ENCODE measurements at regions not wholly inside any gene's neighbourhood (a gene's known extent, or its start where the extent isn't known, plus 50 kb on each side); places are given as distances from the start of the nearest gene placed in this dataset.

GRCh38 chr6:44636561-44637248 is 249.2 kb downstream of the CDC5L start:
- Histone ChIP-seq H3K27ac (ENCODE audit: low read depth, low read length) (no peak overlapping the region), H3K4me1 (ENCODE audit: control insufficient read depth, insufficient read depth, low read length) (no peaks in the 10 kb centered on the region), H3K27me3 (ENCODE audit: control insufficient read depth, insufficient read depth, low read length) (no peaks in the 10 kb centered on the region), H3K36me3 (ENCODE audit: control insufficient read depth, insufficient read depth, low read length) (no peaks in the 10 kb centered on the region), H3K4me3 (ENCODE audit: low read length) (no peak overlapping the region), H3K9ac (ENCODE audit: low read length) (no peak overlapping the region)

GRCh38 chr6:44641344-44642031 is 254.0 kb downstream of the CDC5L start:
- Histone ChIP-seq H3K27me3 (ENCODE audit: control insufficient read depth, insufficient read depth, low read length) (no peaks in the 10 kb centered on the region), H3K9ac (ENCODE audit: low read length) (no peak overlapping the region), H3K4me1 (ENCODE audit: control insufficient read depth, insufficient read depth, low read length) (no peaks in the 10 kb centered on the region), H3K4me3 (ENCODE audit: low read length) (no peak overlapping the region), H3K27ac (ENCODE audit: low read depth, low read length) (no peak overlapping the region), H3K36me3 (ENCODE audit: control insufficient read depth, insufficient read depth, low read length) (no peaks in the 10 kb centered on the region)

GRCh38 chr6:44642349-44642748 is 254.8 kb downstream of the CDC5L start:
- Histone ChIP-seq H3K4me1 (ENCODE audit: control insufficient read depth, insufficient read depth, low read length) (no peaks in the 10 kb centered on the region), H3K36me3 (ENCODE audit: control insufficient read depth, insufficient read depth, low read length) (no peaks in the 10 kb centered on the region), H3K27me3 (ENCODE audit: control insufficient read depth, insufficient read depth, low read length) (no peaks in the 10 kb centered on the region), H3K27ac (ENCODE audit: low read depth, low read length) (no peak overlapping the region), H3K9ac (ENCODE audit: low read length) (no peak overlapping the region), H3K4me3 (ENCODE audit: low read length) (no peak overlapping the region)

- H3K4me1 ChIP-seq (ENCODE audit: control insufficient read depth, insufficient read depth, low read length), result no peaks in the 10 kb centered on the region
Measured at GRCh38 chr6:44642870-44643522, 255.5 kb downstream of the CDC5L start.

GRCh38 chr6:44645276-44645675 is 257.8 kb downstream of the CDC5L start:
- Histone ChIP-seq H3K9ac (ENCODE audit: low read length) (no peak overlapping the region), H3K4me3 (ENCODE audit: low read length) (no peak overlapping the region), H3K27me3 (ENCODE audit: control insufficient read depth, insufficient read depth, low read length) (no peaks in the 10 kb centered on the region), H3K27ac (ENCODE audit: low read depth, low read length) (no peak overlapping the region), H3K4me1 (ENCODE audit: control insufficient read depth, insufficient read depth, low read length) (no peaks in the 10 kb centered on the region), H3K36me3 (ENCODE audit: control insufficient read depth, insufficient read depth, low read length) (no peaks in the 10 kb centered on the region)

More at GRCh38 chr6:44642870-44643522, 255.5 kb downstream of the CDC5L start:
- no peaks in the 10 kb centered on the region for H3K36me3 ChIP-seq (ENCODE audit: control insufficient read depth, insufficient read depth, low read length)
- H3K27me3 ChIP-seq (ENCODE audit: control insufficient read depth, insufficient read depth, low read length), result no peaks in the 10 kb centered on the region
- no peak overlapping the region for H3K27ac ChIP-seq (ENCODE audit: low read depth, low read length)
- H3K9ac ChIP-seq (ENCODE audit: low read length), result no peak overlapping the region
- H3K4me3 ChIP-seq (ENCODE audit: low read length), result no peak overlapping the region

GRCh38 chr6:44646355-44646754 is 258.8 kb downstream of the CDC5L start:
- no peaks in the 10 kb centered on the region for H3K36me3 ChIP-seq (ENCODE audit: control insufficient read depth, insufficient read depth, low read length)
- no peak overlapping the region for H3K9ac ChIP-seq (ENCODE audit: low read length)
- no peaks in the 10 kb centered on the region for H3K4me1 ChIP-seq (ENCODE audit: control insufficient read depth, insufficient read depth, low read length)
- H3K27me3 ChIP-seq (ENCODE audit: control insufficient read depth, insufficient read depth, low read length), result no peaks in the 10 kb centered on the region
- H3K4me3 ChIP-seq (ENCODE audit: low read length), result no peak overlapping the region
- H3K27ac ChIP-seq (ENCODE audit: low read depth, low read length), result no peak overlapping the region

GRCh38 chr6:44649365-44650025 is 262.0 kb downstream of the CDC5L start:
- no peak overlapping the region for H3K4me3 ChIP-seq (ENCODE audit: low read length)
- H3K9ac ChIP-seq (ENCODE audit: low read length), result no peak overlapping the region
- no peak overlapping the region for H3K27ac ChIP-seq (ENCODE audit: low read depth, low read length)
- no peaks in the 10 kb centered on the region for H3K36me3 ChIP-seq (ENCODE audit: control insufficient read depth, insufficient read depth, low read length)
- H3K27me3 ChIP-seq (ENCODE audit: control insufficient read depth, insufficient read depth, low read length), result no peaks in the 10 kb centered on the region
- H3K4me1 ChIP-seq (ENCODE audit: control insufficient read depth, insufficient read depth, low read length), result no peaks in the 10 kb centered on the region

- no peak overlapping the region for H3K4me3 ChIP-seq (ENCODE audit: low read length)
- H3K27ac ChIP-seq (ENCODE audit: low read depth, low read length), result no peak overlapping the region
- no peaks in the 10 kb centered on the region for H3K4me1 ChIP-seq (ENCODE audit: control insufficient read depth, insufficient read depth, low read length)
- no peaks in the 10 kb centered on the region for H3K36me3 ChIP-seq (ENCODE audit: control insufficient read depth, insufficient read depth, low read length)
- no peaks in the 10 kb centered on the region for H3K27me3 ChIP-seq (ENCODE audit: control insufficient read depth, insufficient read depth, low read length)
- no peak overlapping the region for H3K9ac ChIP-seq (ENCODE audit: low read length)
Measured at GRCh38 chr6:44650495-44650894, 263.0 kb downstream of the CDC5L start.

- no peak overlapping the region for H3K4me3 ChIP-seq (ENCODE audit: low read length)
- no peaks in the 10 kb centered on the region for H3K36me3 ChIP-seq (ENCODE audit: control insufficient read depth, insufficient read depth, low read length)
- H3K27ac ChIP-seq (ENCODE audit: low read depth, low read length), result no peak overlapping the region
- no peak overlapping the region for H3K9ac ChIP-seq (ENCODE audit: low read length)
- no peaks in the 10 kb centered on the region for H3K4me1 ChIP-seq (ENCODE audit: control insufficient read depth, insufficient read depth, low read length)
- no peaks in the 10 kb centered on the region for H3K27me3 ChIP-seq (ENCODE audit: control insufficient read depth, insufficient read depth, low read length)
Measured at GRCh38 chr6:44650947-44651346, 263.4 kb downstream of the CDC5L start.

- no peak overlapping the region for H3K27ac ChIP-seq (ENCODE audit: low read depth, low read length)
- no peaks in the 10 kb centered on the region for H3K36me3 ChIP-seq (ENCODE audit: control insufficient read depth, insufficient read depth, low read length)
- no peak overlapping the region for H3K4me3 ChIP-seq (ENCODE audit: low read length)
Measured at GRCh38 chr6:44651604-44652003, 264.1 kb downstream of the CDC5L start.

GRCh38 chr6:44652547-44652946 is 265.0 kb downstream of the CDC5L start:
- Histone ChIP-seq H3K36me3 (ENCODE audit: control insufficient read depth, insufficient read depth, low read length) (no peaks in the 10 kb centered on the region), H3K27me3 (ENCODE audit: control insufficient read depth, insufficient read depth, low read length) (no peaks in the 10 kb centered on the region), H3K4me1 (ENCODE audit: control insufficient read depth, insufficient read depth, low read length) (no peaks in the 10 kb centered on the region), H3K4me3 (ENCODE audit: low read length) (no peak overlapping the region), H3K9ac (ENCODE audit: low read length) (no peak overlapping the region), H3K27ac (ENCODE audit: low read depth, low read length) (no peak overlapping the region)

More at GRCh38 chr6:44651604-44652003, 264.1 kb downstream of the CDC5L start:
- no peaks in the 10 kb centered on the region for H3K4me1 ChIP-seq (ENCODE audit: control insufficient read depth, insufficient read depth, low read length)
- H3K27me3 ChIP-seq (ENCODE audit: control insufficient read depth, insufficient read depth, low read length), result no peaks in the 10 kb centered on the region
- H3K9ac ChIP-seq (ENCODE audit: low read length), result no peak overlapping the region

GRCh38 chr6:44653091-44653490 is 265.6 kb downstream of the CDC5L start:
- H3K9ac ChIP-seq (ENCODE audit: low read length), result no peak overlapping the region
- H3K27ac ChIP-seq (ENCODE audit: low read depth, low read length), result no peak overlapping the region
- H3K4me1 ChIP-seq (ENCODE audit: control insufficient read depth, insufficient read depth, low read length), result no peaks in the 10 kb centered on the region
- no peak overlapping the region for H3K4me3 ChIP-seq (ENCODE audit: low read length)
- no peaks in the 10 kb centered on the region for H3K27me3 ChIP-seq (ENCODE audit: control insufficient read depth, insufficient read depth, low read length)
- H3K36me3 ChIP-seq (ENCODE audit: control insufficient read depth, insufficient read depth, low read length), result no peaks in the 10 kb centered on the region
